ENCODE measurements at regions not wholly inside any gene's neighbourhood (a gene's known extent, or its start where the extent isn't known, plus 50 kb on each side); places are given as distances from the start of the nearest gene placed in this dataset.

GRCh38 chr3:6041894-6042293 is 819.0 kb upstream of the GRM7 start:
- no peak overlapping the region for H3K27ac ChIP-seq (ENCODE audit: low read depth in 2 of 2, low read length in 2 of 2)
- no peak overlapping the region for H3K4me3 ChIP-seq (ENCODE audit: low read length in 3 of 3)
- H3K36me3 ChIP-seq (ENCODE audit: control insufficient read depth in 2 of 3, insufficient read depth in 3 of 3, low read length in 3 of 3): no peaks in the 10 kb centered on the region
- peak in 2 of 5 donors; percentile 21 to 25 for DNase-seq
- peaks cover 0 to 4% (median 0%) of the 10 kb centered on the region in 3 donors for H3K9me3 ChIP-seq (ENCODE audit: control insufficient read depth in 2 of 3, insufficient read depth in 1 of 3, low read length in 3 of 3)
- TF ChIP-seq CTCF (IDR thresholded peaks at IDR 0.05; ENCODE audit: borderline replicate concordance, extremely low read depth, insufficient read depth): no peak
- intact Hi-C loops (cut with DNase I): no loop called here
- H3K27me3 ChIP-seq (ENCODE audit: control insufficient read depth, insufficient read depth, low read length): no peaks in the 10 kb centered on the region
- FAIRE-seq: no peak
- H3K9ac ChIP-seq (ENCODE audit: low read length in 3 of 3): no peak overlapping the region
- H3K4me1 ChIP-seq (ENCODE audit: control insufficient read depth in 2 of 3, insufficient read depth in 2 of 3, low read depth in 1 of 3, low read length in 3 of 3): no peaks in the 10 kb centered on the region

- H3K27ac ChIP-seq (ENCODE audit: low read depth in 2 of 2, low read length in 2 of 2): no peak overlapping the region
- no peak for TF ChIP-seq CTCF (IDR thresholded peaks at IDR 0.05; ENCODE audit: borderline replicate concordance, extremely low read depth, insufficient read depth)
- H3K27me3 ChIP-seq (ENCODE audit: control insufficient read depth, insufficient read depth, low read length): no peaks in the 10 kb centered on the region
- H3K4me1 ChIP-seq (ENCODE audit: control insufficient read depth in 2 of 3, insufficient read depth in 2 of 3, low read depth in 1 of 3, low read length in 3 of 3): no peaks in the 10 kb centered on the region
- FAIRE-seq: no peak
- no peak overlapping the region for H3K9ac ChIP-seq (ENCODE audit: low read length in 3 of 3)
- intact Hi-C loops (cut with DNase I): no loop called here
- H3K4me3 ChIP-seq (ENCODE audit: low read length in 3 of 3): no peak overlapping the region
- no peaks in the 10 kb centered on the region for H3K36me3 ChIP-seq (ENCODE audit: control insufficient read depth in 2 of 3, insufficient read depth in 3 of 3, low read length in 3 of 3)
- DNase-seq: no peak
- H3K9me3 ChIP-seq (ENCODE audit: control insufficient read depth in 2 of 3, insufficient read depth in 1 of 3, low read length in 3 of 3): no peaks in the 10 kb centered on the region
Observed at GRCh38 chr3:6047016-6047415, 813.9 kb upstream of the GRM7 start.

GRCh38 chr3:6060251-6060650 is 800.7 kb upstream of the GRM7 start:
- TF ChIP-seq CTCF (IDR thresholded peaks at IDR 0.05; ENCODE audit: borderline replicate concordance, extremely low read depth, insufficient read depth): no peak
- H3K36me3 ChIP-seq (ENCODE audit: control insufficient read depth in 2 of 3, insufficient read depth in 3 of 3, low read length in 3 of 3): no peaks in the 10 kb centered on the region
- FAIRE-seq: no peak
- H3K9ac ChIP-seq (ENCODE audit: low read length in 3 of 3): no peak overlapping the region
- intact Hi-C loops (cut with DNase I): no loop called here
- no peaks in the 10 kb centered on the region for H3K4me1 ChIP-seq (ENCODE audit: control insufficient read depth in 2 of 3, insufficient read depth in 2 of 3, low read depth in 1 of 3, low read length in 3 of 3)
- H3K4me3 ChIP-seq (ENCODE audit: low read length in 3 of 3): no peak overlapping the region
- H3K9me3 ChIP-seq (ENCODE audit: control insufficient read depth in 2 of 3, insufficient read depth in 1 of 3, low read length in 3 of 3): no peaks in the 10 kb centered on the region
- no peak for DNase-seq
- H3K27ac ChIP-seq (ENCODE audit: low read depth in 2 of 2, low read length in 2 of 2): no peak overlapping the region
- H3K27me3 ChIP-seq (ENCODE audit: control insufficient read depth, insufficient read depth, low read length): no peaks in the 10 kb centered on the region

Measured in kidney (tissue), 13 donors.